Lung (tissue), 11 donors: ENCODE measurements at regions not wholly inside any gene's neighbourhood (a gene's known extent, or its start where the extent isn't known, plus 50 kb on each side); places are given as distances from the start of the nearest gene placed in this dataset.

Experiments
- ATAC-seq: fragments of 200-7000 bp; cut with Tn5 transposase; one replicate; pipeline ENCODE4 v1.9.1; 2020; ENCODE audit warnings: moderate number of reproducible peaks; ENCODE audit not compliant: insufficient read depth, low FRiP score
- DNase-seq, 3 donors: peaks; one replicate each; pipeline ENCODE4 v3.0.0-alpha.2; 2013 to 2017
- H3K27ac ChIP-seq, 2 donors: one replicate each; pipeline ENCODE4 v1.5.1; 2013; ENCODE audit warnings: mild to moderate bottlenecking in 2 of 2, moderate library complexity in 2 of 2, control low read depth in 1 of 2, inconsistent platforms in 1 of 2, low read depth in 1 of 2, low read length in 1 of 2
- H3K27me3 ChIP-seq, 3 donors: one replicate each; pipeline ENCODE4 v1.5.1; 2013; ENCODE audit warnings: low read length in 2 of 3; ENCODE audit not compliant: control insufficient read depth in 3 of 3, insufficient read depth in 3 of 3
- H3K36me3 ChIP-seq, 4 donors: one replicate each; pipeline ENCODE4 v1.5.1; 2013; ENCODE audit warnings: low read length in 4 of 4, mild to moderate bottlenecking in 1 of 4, moderate library complexity in 1 of 4; ENCODE audit not compliant: control insufficient read depth in 4 of 4, insufficient read depth in 4 of 4
- H3K4me1 ChIP-seq, 5 donors: one replicate each; pipeline ENCODE4 v1.5.1; 2013; ENCODE audit warnings: low read length in 5 of 5, mild to moderate bottlenecking in 2 of 5, moderate library complexity in 1 of 5; ENCODE audit not compliant: control insufficient read depth in 5 of 5, insufficient read depth in 5 of 5
- H3K4me3 ChIP-seq: one replicate; pipeline ENCODE4 v1.5.1; 2013; ENCODE audit warnings: mild to moderate bottlenecking, control low read depth, moderate library complexity
- H3K9ac ChIP-seq, 2 donors: one replicate each; pipeline ENCODE4 v1.5.1; 2013; ENCODE audit warnings: low read length in 2 of 2, control low read depth in 1 of 2; ENCODE audit not compliant: insufficient read depth in 1 of 2
- H3K9me3 ChIP-seq, 4 donors: one replicate each; pipeline ENCODE4 v1.5.1; 2013; ENCODE audit warnings: low read length in 3 of 4, mild to moderate bottlenecking in 1 of 4, moderate library complexity in 1 of 4; ENCODE audit not compliant: control insufficient read depth in 4 of 4, insufficient read depth in 3 of 4
- WGBS, 2 donors: extraction: QIAGEN DNeasy Blood & Tissue Kit; methylation state at CpG; one replicate each; pipeline ENCODE4 v1.1.7; 2013; 5-methylcytosine and 5-hydroxymethylcytosine counted together
- TF ChIP-seq, protein P1 (sequence below): IDR thresholded peaks from 2 replicates; pipeline ENCODE4 v1.5.1; 2012; ENCODE audit warnings: mild to moderate bottlenecking; ENCODE audit errors: control extremely low read depth, extremely low read depth
- donor health status: control.
- donor health status: control.
- donor health status: Bipolar disorder and iron deficiency.
- donor health status: healthy.
- donor health status: DM: yes; HTN: yes; CAD: no.

DNA sequence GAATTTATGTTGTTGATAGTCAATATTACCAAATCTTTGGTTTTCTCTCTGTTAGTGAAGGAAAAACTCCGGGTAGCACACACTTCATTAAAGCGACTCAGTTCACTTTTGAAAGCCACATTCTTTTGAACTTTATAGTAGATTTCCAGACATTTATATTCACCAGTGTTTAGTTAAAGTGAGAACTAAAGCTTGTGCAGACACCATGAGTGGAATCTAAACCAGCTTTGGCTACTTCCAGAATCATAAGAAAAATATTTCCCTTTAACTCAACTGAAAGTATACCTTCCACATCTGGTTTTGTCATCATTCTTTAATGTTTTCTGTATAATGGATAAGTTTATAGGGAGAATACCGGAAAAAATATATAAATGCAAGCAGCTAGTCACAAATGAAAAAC is 92.1 kb upstream of the COL21A1 start:
- TF ChIP-seq, protein P1, sequence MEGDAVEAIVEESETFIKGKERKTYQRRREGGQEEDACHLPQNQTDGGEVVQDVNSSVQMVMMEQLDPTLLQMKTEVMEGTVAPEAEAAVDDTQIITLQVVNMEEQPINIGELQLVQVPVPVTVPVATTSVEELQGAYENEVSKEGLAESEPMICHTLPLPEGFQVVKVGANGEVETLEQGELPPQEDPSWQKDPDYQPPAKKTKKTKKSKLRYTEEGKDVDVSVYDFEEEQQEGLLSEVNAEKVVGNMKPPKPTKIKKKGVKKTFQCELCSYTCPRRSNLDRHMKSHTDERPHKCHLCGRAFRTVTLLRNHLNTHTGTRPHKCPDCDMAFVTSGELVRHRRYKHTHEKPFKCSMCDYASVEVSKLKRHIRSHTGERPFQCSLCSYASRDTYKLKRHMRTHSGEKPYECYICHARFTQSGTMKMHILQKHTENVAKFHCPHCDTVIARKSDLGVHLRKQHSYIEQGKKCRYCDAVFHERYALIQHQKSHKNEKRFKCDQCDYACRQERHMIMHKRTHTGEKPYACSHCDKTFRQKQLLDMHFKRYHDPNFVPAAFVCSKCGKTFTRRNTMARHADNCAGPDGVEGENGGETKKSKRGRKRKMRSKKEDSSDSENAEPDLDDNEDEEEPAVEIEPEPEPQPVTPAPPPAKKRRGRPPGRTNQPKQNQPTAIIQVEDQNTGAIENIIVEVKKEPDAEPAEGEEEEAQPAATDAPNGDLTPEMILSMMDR: no peak
- Histone ChIP-seq H3K36me3 (no peaks in the 10 kb centered on the region), H3K9me3 (no peaks in the 10 kb centered on the region), H3K27ac (no peak overlapping the region), H3K4me1 (no peaks in the 10 kb centered on the region), H3K27me3 (no peaks in the 10 kb centered on the region), H3K9ac (no peak overlapping the region), H3K4me3 (no peak overlapping the region)
- 32 to 51% methylated on average over 3 of the region's 3 CpGs for WGBS, 2 donors
- DNase-seq (no peak), ATAC-seq (no peak)

DNA sequence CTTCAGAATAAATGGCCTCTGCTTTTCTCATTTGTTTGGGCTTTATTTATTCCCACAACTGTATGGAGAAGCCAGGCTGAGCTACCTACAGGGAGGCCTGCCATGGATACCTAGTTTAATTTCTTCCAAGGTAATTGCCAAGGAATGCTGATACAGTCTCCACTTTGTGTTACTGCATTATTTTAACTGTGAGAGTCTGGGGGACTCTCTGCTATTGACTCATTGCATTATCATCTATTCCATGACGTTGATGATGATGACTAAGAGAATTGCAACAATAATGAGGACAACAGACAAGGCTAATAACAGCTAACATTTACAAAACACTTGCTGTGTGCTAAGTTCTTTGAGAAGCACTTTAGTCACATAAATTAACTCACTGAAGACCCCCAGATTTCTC is 88.3 kb upstream of the COL21A1 start:
- TF ChIP-seq, protein P1: no peak
- H3K27ac ChIP-seq: no peak overlapping the region
- no peak overlapping the region for H3K9ac ChIP-seq
- H3K36me3 ChIP-seq: no peaks in the 10 kb centered on the region
- no peaks in the 10 kb centered on the region for H3K4me1 ChIP-seq
- DNase-seq: no peak
- ATAC-seq: no peak
- H3K4me3 ChIP-seq: no peak overlapping the region
- H3K27me3 ChIP-seq: no peaks in the 10 kb centered on the region
- no peaks in the 10 kb centered on the region for H3K9me3 ChIP-seq
- 59 to 72% methylated on average over 1 of the region's 1 CpG for WGBS, 2 donors

DNA sequence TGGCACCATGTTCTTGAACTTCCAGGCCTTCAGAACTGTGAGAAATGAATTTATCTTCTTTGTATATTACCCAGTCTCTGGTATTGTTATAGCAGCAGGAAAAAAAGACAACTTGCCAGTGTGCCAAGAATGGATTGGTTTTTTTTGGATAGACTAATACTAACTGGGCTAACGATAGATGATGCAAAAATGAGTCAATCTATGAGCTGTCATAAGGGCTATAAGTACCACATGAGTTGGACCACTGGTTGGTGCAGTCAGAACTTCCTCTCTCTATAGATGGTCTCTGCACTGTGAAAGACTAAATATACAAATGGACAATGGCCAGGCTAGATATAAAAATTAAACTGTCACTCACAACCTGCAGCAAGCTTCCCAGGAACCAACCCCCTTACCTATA is 87.6 kb upstream of the COL21A1 start:
- H3K9me3 ChIP-seq: no peaks in the 10 kb centered on the region
- 77 to 78% methylated on average over 1 of the region's 1 CpG for WGBS, 2 donors
- no peak for ATAC-seq

More for the DNA sequence above, 87.6 kb upstream of the COL21A1 start:
- H3K4me1 ChIP-seq: peaks cover 0 to 5% (median 0%) of the 10 kb centered on the region in 5 donors
- no peak for DNase-seq
- no peak overlapping the region for H3K27ac ChIP-seq
- TF ChIP-seq, protein P1: no peak
- no peaks in the 10 kb centered on the region for H3K36me3 ChIP-seq
- H3K27me3 ChIP-seq: no peaks in the 10 kb centered on the region
- no peak overlapping the region for H3K9ac ChIP-seq
- no peak overlapping the region for H3K4me3 ChIP-seq
